HG02798 (cell line): ENCODE measurements at regions not wholly inside any gene's neighbourhood (a gene's known extent, or its start where the extent isn't known, plus 50 kb on each side); places are given as distances from the start of the nearest gene placed in this dataset.

Experiments used
- ATAC-seq: cut with Tn5 transposase; IDR thresholded peaks from one replicate; pipeline ENCODE4 v1.9.1; 2021; ENCODE audit warnings: mild to moderate bottlenecking; ENCODE audit not compliant: unreplicated experiment, poor library complexity

DNA sequence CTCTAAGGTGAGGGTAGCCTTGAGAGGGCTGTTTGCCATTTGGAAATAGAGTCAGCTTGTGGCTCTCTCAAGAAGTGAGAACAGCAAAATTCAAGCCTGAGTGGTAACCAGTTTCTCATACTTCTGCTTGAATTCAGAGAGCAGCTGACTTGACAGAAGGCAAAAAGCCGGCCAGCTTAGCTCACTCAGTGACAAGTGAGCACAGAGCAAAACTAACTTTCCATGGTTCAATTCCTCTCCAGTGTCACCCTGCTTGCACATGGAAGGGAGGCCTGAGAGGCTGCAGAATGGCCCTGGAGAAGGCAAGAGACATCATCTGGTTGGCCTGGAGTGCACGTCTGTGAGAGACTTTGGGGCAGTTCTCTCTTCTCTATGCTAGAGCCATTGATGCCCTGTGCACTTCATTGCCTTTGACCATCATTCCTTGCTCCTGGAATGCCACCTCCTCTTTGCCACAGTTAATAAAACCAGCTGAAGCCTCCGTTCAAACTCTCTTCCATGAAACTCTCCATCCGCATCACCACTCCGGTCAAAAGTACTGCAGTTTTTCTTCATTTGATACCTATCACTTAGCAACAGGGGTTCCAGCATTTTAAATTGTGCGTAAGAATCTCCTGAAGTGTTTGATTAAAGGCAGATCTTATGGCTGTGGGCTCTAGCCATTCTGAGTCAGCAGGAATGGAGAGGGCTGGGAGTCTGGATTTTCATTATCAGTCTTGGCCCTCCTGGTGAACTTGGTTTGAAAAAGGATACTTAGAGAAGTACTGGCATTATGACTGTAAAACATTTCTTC is 69.8 kb upstream of the PIK3CG start:
- peak; percentile 12 for ATAC-seq

DNA sequence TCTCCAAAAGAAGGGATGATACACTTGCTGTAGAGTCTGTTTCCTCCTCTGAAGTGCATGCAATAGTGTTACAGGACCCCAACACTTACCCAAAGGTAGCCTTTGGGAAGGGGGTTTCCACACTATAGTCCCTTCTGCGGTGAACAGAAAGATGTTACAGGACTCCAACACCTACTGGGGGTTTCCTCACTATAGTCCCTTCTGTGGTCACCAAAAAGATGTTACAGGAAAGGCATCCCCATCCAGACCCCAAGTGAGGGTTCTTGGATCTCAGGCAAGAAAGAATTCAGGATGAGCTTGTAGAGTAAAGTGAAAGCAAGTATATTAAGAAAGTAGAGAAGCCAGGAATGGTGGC is 69.2 kb upstream of the PIK3CG start:
- peak; percentile 76 for ATAC-seq

DNA sequence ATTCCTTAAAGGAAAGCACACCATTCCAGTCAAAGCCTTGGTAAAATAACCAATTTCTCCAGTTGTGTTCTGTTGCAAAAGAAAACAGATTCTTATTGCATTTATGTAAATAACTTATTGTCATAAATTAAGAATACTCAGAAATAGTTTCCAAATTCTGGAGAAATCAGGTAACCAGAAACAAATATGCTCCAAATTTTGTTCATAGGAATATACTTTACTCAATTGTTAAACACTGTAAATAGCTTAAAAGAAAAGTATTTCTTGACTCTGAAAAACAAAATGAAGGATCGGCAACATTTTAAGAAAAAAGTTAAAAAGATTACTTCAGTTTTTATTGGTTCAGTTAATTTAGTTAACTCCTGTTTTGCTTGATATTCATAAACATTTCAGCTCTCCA is 67.1 kb upstream of the PIK3CG start:
- ATAC-seq, result no peak

DNA sequence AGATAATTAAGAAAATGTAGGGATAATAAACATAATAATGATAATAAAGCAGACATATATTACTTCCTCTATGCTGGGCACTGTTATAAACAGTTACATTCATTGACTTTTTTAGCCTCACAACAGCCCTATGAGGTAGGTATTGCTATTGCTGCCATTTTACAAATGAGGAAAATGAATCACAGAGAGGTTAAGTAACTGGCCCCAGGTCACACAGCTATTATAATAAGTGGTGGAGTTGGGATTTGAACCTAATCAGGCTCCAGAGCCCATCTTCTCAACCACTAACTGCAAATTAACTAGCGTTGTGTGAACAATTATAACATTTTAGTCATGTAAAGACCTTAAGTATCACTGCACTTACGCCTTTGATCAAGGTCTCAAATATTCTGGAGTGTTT is 62.5 kb upstream of the PIK3CG start:
- ATAC-seq, result no peak

DNA sequence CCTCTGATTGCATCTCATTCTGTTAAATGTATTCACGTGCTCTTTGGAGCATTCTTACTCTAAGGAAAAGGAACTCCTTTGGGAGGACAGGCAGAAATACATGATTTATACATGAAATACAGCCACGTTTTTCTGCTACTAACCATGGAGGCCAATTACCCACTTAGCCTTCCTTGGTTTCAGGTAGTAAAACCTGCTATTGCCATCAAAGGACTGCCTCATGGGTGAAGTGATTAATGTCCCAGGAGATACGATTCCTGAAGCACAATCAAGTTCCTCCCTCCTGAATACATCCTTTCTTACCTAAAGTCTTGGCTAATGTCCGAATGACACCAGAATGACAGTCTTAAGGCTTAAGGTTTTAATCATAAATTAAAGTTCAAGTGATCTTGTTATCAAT is 58.5 kb upstream of the PIK3CG start:
- no peak for ATAC-seq

DNA sequence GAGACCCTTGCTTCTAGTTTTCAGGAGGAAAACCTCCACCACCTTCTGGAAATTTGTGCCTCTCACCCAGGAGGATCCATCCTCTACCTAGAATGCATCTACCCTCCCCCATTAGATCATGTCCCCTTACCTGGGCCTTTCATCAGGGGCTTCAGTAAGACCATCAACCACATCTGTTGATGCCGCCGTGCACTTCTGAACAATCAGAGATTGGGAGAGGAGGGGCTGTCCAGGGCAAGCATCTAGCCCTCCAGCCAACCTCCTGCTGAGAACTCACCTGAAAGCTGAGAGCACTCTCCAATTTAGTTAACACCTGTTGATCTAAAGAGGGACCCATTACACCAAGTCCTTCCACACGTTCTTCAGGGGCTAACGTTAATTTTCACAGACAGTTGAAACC is 57.6 kb upstream of the PIK3CG start:
- no peak for ATAC-seq

DNA sequence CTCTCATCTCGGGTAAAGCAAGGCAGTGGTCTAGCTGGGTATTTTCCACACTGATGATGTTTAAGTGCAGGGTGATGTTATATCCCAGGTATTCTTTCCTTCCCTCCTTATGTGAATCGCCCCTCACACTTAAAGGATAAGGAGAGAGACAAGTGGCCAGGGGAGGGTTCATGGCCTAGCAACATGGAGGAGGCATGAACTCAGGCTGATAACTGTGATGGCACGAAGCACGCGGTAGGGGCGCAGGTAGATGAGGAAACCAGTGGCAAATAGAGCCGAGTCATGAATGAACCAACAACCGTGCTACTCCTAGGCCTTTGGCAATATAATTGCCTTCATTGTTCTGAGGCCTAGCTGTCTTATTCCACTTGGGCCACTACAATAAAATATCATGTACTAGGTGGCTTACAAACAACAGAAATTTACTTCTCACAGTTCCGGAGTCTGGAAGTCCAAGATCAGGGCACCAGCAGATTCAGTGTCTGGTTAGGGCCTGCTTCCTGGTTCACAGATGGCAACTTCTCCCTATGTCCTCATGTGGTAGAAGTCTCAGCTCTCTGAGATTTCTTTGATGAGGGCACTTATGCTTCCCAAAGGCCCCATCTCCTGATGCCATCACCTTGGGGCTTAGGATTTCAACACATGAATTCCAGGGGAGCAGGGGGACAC is 56.0 kb upstream of the PIK3CG start:
- no peak for ATAC-seq

DNA sequence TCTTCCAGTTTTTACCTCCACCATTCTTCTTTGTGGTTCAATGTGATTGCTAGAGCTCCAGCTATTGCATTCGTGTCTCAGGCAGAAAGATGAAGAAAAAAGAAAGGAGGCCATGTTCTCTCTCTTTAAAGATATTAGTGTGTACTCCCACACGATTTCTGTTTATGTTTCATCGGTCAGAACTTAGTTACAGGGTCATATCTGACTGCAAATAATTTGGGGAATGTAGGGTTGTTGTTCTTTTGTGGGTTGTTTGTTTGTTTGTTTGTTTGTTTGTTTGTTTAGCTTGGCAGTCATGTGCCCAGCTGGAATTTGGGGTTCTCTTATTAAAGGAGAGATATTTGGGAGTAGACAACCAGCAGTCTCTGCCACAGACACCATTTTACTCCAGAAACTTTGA is 53.6 kb upstream of the PIK3CG start:
- no peak for ATAC-seq

DNA sequence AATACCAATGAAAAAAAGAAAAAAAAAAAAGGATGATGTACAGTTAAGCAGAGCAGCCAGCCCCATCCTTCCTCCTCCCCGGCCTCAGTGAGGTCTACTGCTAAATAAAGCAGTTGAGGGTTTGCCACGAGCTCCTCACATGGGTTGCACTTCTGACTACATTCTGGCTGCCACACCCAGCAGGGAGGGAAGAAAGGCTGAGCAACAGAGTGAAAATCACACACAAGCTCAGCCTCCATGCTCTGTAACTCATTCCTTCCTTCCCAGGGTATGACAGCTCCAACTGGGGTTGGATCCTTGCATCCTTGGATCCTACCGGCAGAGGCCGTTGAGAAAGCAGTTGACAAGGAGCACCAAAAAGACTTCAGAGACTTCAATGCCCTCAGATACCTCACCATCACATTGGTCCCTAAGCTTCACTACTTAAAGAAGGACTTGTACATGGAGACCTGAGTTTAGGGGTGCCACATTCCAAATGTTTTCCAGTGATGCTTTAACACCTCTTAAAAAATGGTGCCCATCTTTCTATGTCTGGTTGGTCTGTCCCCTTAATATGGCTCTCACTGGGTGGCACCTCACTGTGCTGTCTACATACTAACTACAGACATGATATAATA is 52.9 kb upstream of the PIK3CG start:
- ATAC-seq, result peak; percentile 34

DNA sequence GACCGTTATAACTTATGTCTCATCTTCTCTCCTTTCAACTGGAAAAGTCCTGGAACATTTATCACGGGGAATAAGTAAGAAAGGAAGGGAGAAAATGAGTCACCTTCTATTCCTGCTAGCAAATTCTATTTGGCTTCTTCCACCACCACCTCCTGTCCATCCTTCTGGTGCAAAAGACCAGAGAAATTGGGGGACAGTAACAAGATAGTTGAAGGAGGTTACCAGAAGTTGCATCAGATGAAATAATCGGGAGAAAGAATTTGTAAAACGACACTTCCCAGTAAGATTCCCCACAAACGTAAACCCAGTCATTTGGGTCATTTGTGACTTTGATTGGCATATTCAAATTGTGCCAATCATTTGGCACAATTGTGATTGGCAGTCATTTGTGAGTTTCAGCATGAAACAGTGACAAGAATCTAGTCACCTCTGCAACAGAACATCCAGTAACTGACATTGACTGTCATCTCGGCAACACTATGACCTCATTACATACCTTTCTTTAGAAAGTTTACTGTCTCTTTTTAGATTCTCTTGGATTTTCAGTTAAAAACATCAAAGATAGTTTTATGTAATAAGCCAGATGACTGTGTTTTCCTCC is 51.3 kb upstream of the PIK3CG start:
- no peak for ATAC-seq

DNA sequence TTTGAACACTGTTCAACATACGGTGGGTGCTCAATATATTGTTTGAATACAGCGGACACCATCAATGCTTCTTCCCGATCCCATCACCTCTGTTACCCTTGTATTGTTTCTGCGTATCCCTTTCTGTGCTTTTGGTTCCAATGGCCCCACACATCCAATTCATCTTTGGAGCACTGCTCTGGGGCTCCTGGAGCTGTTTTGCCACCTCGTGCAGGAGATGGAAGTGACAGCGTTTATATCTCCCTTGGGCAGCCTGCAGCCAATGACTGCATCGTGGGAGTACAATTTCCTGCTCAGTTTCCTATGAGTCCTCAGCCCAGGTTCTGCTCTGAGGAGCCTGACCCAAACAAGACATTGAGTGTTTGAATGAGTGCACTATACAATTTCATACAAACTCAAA is 50.2 kb upstream of the PIK3CG start:
- no peak for ATAC-seq
